IMR-90 (cell line): ENCODE measurements at regions not wholly inside any gene's neighbourhood (a gene's known extent, or its start where the extent isn't known, plus 50 kb on each side); places are given as distances from the start of the nearest gene placed in this dataset.

Experiments
- ATAC-seq: fragments of 200-7000 bp; cut with Tn5 transposase; 2 replicates; pipeline ENCODE4 v1.9.1; 2020; ENCODE audit warnings: low read depth, mild to moderate bottlenecking, moderate library complexity
- BruUV-seq: library from RNA; stranded (reverse); fragments of 400-500 nt; replicated peaks from 2 replicates; lab custom pipeline; 2021; lab: Mats Ljungman, UMichigan
- CTCF ChIA-PET: fragments of 300-600 bp; formaldehyde crosslinking; extraction: SDS; loops from one replicate; lab custom pipeline; 2021; ENCODE audit warnings: antibody characterized with exemption; lab: Yijun Ruan, JAX
- POLR2A ChIA-PET: fragments of 300-600 bp; sonication (Branson Sonifier 250); formaldehyde crosslinking; loops from one replicate; lab custom pipeline; 2022; ENCODE audit warnings: antibody characterized with exemption; ENCODE audit not compliant: unreplicated experiment; lab: Charles Lee
- DNase-seq: peaks from one replicate; pipeline ENCODE4 v3.0.0; 2013
- H2AFZ ChIP-seq: replicated peaks from 2 replicates; pipeline ENCODE3; 2013; ENCODE audit warnings: low read length, mild to moderate bottlenecking; ENCODE audit not compliant: poor library complexity
- H2AK5ac ChIP-seq: 2 replicates; pipeline ENCODE4 v1.6.1; 2013; ENCODE audit warnings: low read depth, low read length, inconsistent platforms
- H2AK9ac ChIP-seq: replicated peaks from 2 replicates; pipeline ENCODE3; 2013; ENCODE audit warnings: mild to moderate bottlenecking, low read depth, low read length, moderate library complexity; ENCODE audit not compliant: poor library complexity
- H2BK120ac ChIP-seq: 2 replicates; pipeline ENCODE4 v1.6.1; 2013; ENCODE audit warnings: low read depth, low read length, inconsistent platforms
- H2BK15ac ChIP-seq: 3 replicates; pipeline ENCODE4 v1.6.1; 2013; ENCODE audit warnings: low read depth, low read length, inconsistent platforms
- H2BK20ac ChIP-seq: 2 replicates; pipeline ENCODE4 v1.6.1; 2013; ENCODE audit warnings: low read depth, mild to moderate bottlenecking, inconsistent platforms, low read length, moderate library complexity
- H2BK5ac ChIP-seq: 2 replicates; pipeline ENCODE4 v1.6.1; 2013; ENCODE audit warnings: mild to moderate bottlenecking, low read depth, low read length, inconsistent platforms; ENCODE audit not compliant: poor library complexity, severe bottlenecking
- H3K14ac ChIP-seq: replicated peaks from 2 replicates; pipeline ENCODE4 v1.6.1; 2013; ENCODE audit warnings: low read depth, low read length, inconsistent platforms
- H3K18ac ChIP-seq: 2 replicates; pipeline ENCODE4 v1.6.1; 2013; ENCODE audit warnings: low read depth, low read length, control low read depth
- H3K23ac ChIP-seq: 2 replicates; pipeline ENCODE4 v1.6.1; 2013; ENCODE audit warnings: low read depth, low read length, inconsistent platforms
- H3K27ac ChIP-seq: 2 replicates; pipeline ENCODE4 v1.5.1; 2013; ENCODE audit warnings: mild to moderate bottlenecking, control low read depth, low read length; ENCODE audit not compliant: insufficient read depth
- H3K27me3 ChIP-seq: 2 replicates; pipeline ENCODE4 v1.6.1; 2013; ENCODE audit warnings: low read length; ENCODE audit not compliant: control insufficient read depth, insufficient read depth
- H3K36me3 ChIP-seq: 2 replicates; pipeline ENCODE4 v1.6.1; 2013; ENCODE audit warnings: low read length, mixed read lengths; ENCODE audit not compliant: control insufficient read depth, insufficient read depth
- H3K4ac ChIP-seq: 2 replicates; pipeline ENCODE4 v1.6.1; 2013; ENCODE audit warnings: low read depth, low read length, inconsistent platforms
- H3K4me1 ChIP-seq: 2 replicates; pipeline ENCODE4 v1.6.1; 2013; ENCODE audit warnings: low read length, mixed read lengths; ENCODE audit not compliant: control insufficient read depth, insufficient read depth
- H3K4me2 ChIP-seq: 2 replicates; pipeline ENCODE4 v1.6.1; 2013; ENCODE audit warnings: low read depth, mild to moderate bottlenecking, control low read depth, low read length, moderate library complexity
- H3K4me3 ChIP-seq: 2 replicates; pipeline ENCODE4 v1.5.1; 2013; ENCODE audit warnings: low read depth, mild to moderate bottlenecking, control low read depth, low read length, moderate library complexity; ENCODE audit not compliant: insufficient read depth
- H3K56ac ChIP-seq: 2 replicates; pipeline ENCODE4 v1.6.1; 2013; ENCODE audit warnings: low read length, inconsistent platforms; ENCODE audit not compliant: insufficient read depth; ENCODE audit errors: extremely low read depth
- H3K79me1 ChIP-seq, 2 experiments: 2 replicates each; pipeline ENCODE4 v1.6.1; 2013; ENCODE audit warnings: low read length in 2 of 2, inconsistent platforms in 1 of 2, low read depth in 1 of 2
- H3K9ac ChIP-seq: 2 replicates; pipeline ENCODE4 v1.6.1; 2013; ENCODE audit warnings: low read depth, low read length, control low read depth
- H3K9me1 ChIP-seq: 2 replicates; pipeline ENCODE4 v1.6.1; 2013; ENCODE audit warnings: low read length, inconsistent platforms; ENCODE audit not compliant: insufficient read depth
- H3K9me3 ChIP-seq: 2 replicates; pipeline ENCODE4 v1.6.1; 2013; ENCODE audit warnings: low read length; ENCODE audit not compliant: control insufficient read depth, insufficient read depth
- H4K20me1 ChIP-seq: 2 replicates; pipeline ENCODE4 v1.6.1; 2013; ENCODE audit warnings: low read length, inconsistent platforms; ENCODE audit not compliant: insufficient read depth
- H4K5ac ChIP-seq: 2 replicates; pipeline ENCODE4 v1.6.1; 2013; ENCODE audit warnings: mild to moderate bottlenecking, low read depth, low read length, control low read depth
- H4K8ac ChIP-seq, 2 experiments: 2 replicates each; pipeline ENCODE4 v1.6.1; 2013; ENCODE audit warnings: low read depth in 2 of 2, low read length in 2 of 2, control low read depth in 1 of 2, inconsistent platforms in 1 of 2
- H4K91ac ChIP-seq: 2 replicates; pipeline ENCODE4 v1.6.1; 2013; ENCODE audit warnings: low read depth, low read length, inconsistent platforms; ENCODE audit not compliant: insufficient read depth
- BHLHE40 ChIP-seq: fragments of 150-350 bp; IDR thresholded peaks from 2 replicates; pipeline ENCODE4 v1.6.1; 2016; ENCODE audit warnings: mild to moderate bottlenecking, low read depth, low read length
- CEBPB ChIP-seq: IDR thresholded peaks from 2 replicates; pipeline ENCODE4 v1.6.1; 2012; ENCODE audit warnings: low read depth, low read length, improper control_type of control experiment
- CHD1 ChIP-seq: IDR thresholded peaks from 2 replicates; pipeline ENCODE4 v1.6.1; 2012; ENCODE audit warnings: low read depth, low read length, improper control_type of control experiment
- FOS ChIP-seq: fragments of 150-350 bp; IDR thresholded peaks from 2 replicates; pipeline ENCODE4 v1.6.1; 2016; ENCODE audit warnings: low read depth, low read length
- MAFK ChIP-seq: IDR thresholded peaks from 2 replicates; pipeline ENCODE4 v1.6.1; 2012; ENCODE audit warnings: low read depth, low read length, improper control_type of control experiment
- MXI1 ChIP-seq: IDR thresholded peaks from 2 replicates; pipeline ENCODE4 v1.6.1; 2012; ENCODE audit warnings: low read depth, mild to moderate bottlenecking, low read length, moderate library complexity, borderline replicate concordance
- NFE2L2 ChIP-seq: fragments of 150-350 bp; IDR thresholded peaks from 2 replicates; pipeline ENCODE4 v1.6.1; 2016; ENCODE audit warnings: low read depth, mild to moderate bottlenecking, low read length
- POLR2A ChIP-seq: IDR thresholded peaks from 2 replicates; pipeline ENCODE4 v1.6.1; 2012; ENCODE audit warnings: mild to moderate bottlenecking, low read depth, low read length
- RAD21 ChIP-seq: IDR thresholded peaks from 2 replicates; pipeline ENCODE4 v1.6.1; 2012; ENCODE audit warnings: low read length, improper control_type of control experiment
- RFX5 ChIP-seq: IDR thresholded peaks from 2 replicates; pipeline ENCODE4 v1.8.0; 2012; ENCODE audit warnings: low read depth, mild to moderate bottlenecking, low read length, moderate library complexity
- SMC3 ChIP-seq: fragments of 150-350 bp; IDR thresholded peaks from 2 replicates; pipeline ENCODE4 v1.6.1; 2016; ENCODE audit warnings: low read depth, mild to moderate bottlenecking, antibody characterized with exemption, low read length, moderate library complexity
- dilution Hi-C: fragments of 300-500 bp; cut with HindIII; formaldehyde crosslinking; loops from one replicate; pipeline ENCODE4 v1.14.3; 2018; ENCODE audit warnings: low sequenced_read_pairs; ENCODE audit not compliant: unreplicated experiment
- in situ Hi-C: fragments of 300-500 bp; cut with MboI; formaldehyde crosslinking; loops from 3 replicates; pipeline ENCODE4 v1.14.3; 2019; ENCODE audit warnings: low sequenced_read_pairs, inconsistent platforms, mixed read lengths
- intact Hi-C: fragments of 100-400 bp; cut with micrococcal nuclease; formaldehyde crosslinking; loops from 2 replicates; pipeline ENCODE4 v1.10.0; 2022
- TF ChIP-seq, protein P1 (sequence below): fragments of 150-350 bp; IDR thresholded peaks from 2 replicates; pipeline ENCODE4 v1.6.1; 2016; ENCODE audit warnings: low read depth, mild to moderate bottlenecking, low read length, moderate library complexity, borderline replicate concordance

GRCh38 chr1:68675336-68675735 lies 178.5 kb upstream of the DEPDC1 start:
- Histone ChIP-seq H4K8ac (no peak overlapping the region), H3K4ac (no peak overlapping the region), H2AFZ (no peak overlapping the region), H2AK5ac (no peak overlapping the region), H2AK9ac (no peak overlapping the region), H3K27ac (no peak overlapping the region), H3K4me2 (no peak overlapping the region), H3K9ac (no peak overlapping the region), H4K5ac (no peak overlapping the region), H4K91ac (no peak overlapping the region), H3K9me1 (no peaks in the 10 kb centered on the region), H3K36me3 (no peaks in the 10 kb centered on the region), H3K9me3 (no peaks in the 10 kb centered on the region), H3K4me3 (no peak overlapping the region), H3K14ac (no peak overlapping the region), H2BK120ac (no peak overlapping the region), H3K27me3 (no peaks in the 10 kb centered on the region), H3K23ac (no peak overlapping the region), H3K79me1 (no peaks in the 10 kb centered on the region), H3K56ac (no peak overlapping the region), H3K4me1 (no peaks in the 10 kb centered on the region), H3K18ac (no peak overlapping the region), H2BK20ac (no peak overlapping the region), H4K20me1 (no peaks in the 10 kb centered on the region), H2BK15ac (no peak overlapping the region), H2BK5ac (no peak overlapping the region)
- ATAC-seq = no peak
- BruUV-seq = no TSS peak
- dilution Hi-C loops = no loop called here
- POLR2A ChIA-PET = no interaction called here
- no peak for DNase-seq
- TF ChIP-seq RAD21 = no peak
- TF ChIP-seq, protein P1, sequence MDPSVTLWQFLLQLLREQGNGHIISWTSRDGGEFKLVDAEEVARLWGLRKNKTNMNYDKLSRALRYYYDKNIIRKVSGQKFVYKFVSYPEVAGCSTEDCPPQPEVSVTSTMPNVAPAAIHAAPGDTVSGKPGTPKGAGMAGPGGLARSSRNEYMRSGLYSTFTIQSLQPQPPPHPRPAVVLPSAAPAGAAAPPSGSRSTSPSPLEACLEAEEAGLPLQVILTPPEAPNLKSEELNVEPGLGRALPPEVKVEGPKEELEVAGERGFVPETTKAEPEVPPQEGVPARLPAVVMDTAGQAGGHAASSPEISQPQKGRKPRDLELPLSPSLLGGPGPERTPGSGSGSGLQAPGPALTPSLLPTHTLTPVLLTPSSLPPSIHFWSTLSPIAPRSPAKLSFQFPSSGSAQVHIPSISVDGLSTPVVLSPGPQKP = no peak
- TF ChIP-seq SMC3 = no peak
- TF ChIP-seq FOS = no peak
- TF ChIP-seq NFE2L2 = no peak
- no peak for TF ChIP-seq MAFK
- TF ChIP-seq CEBPB = no peak
- no peak for TF ChIP-seq POLR2A
- TF ChIP-seq CHD1 = no peak
- TF ChIP-seq MXI1 = no peak
- no peak for TF ChIP-seq BHLHE40
- TF ChIP-seq RFX5 = no peak
- in situ Hi-C loops = no loop called here
- CTCF ChIA-PET = no interaction called here
- intact Hi-C loops = no loop called here
